ENCODE measurements at regions not wholly inside any gene's neighbourhood (a gene's known extent, or its start where the extent isn't known, plus 50 kb on each side); places are given as distances from the start of the nearest gene placed in this dataset.

DNA sequence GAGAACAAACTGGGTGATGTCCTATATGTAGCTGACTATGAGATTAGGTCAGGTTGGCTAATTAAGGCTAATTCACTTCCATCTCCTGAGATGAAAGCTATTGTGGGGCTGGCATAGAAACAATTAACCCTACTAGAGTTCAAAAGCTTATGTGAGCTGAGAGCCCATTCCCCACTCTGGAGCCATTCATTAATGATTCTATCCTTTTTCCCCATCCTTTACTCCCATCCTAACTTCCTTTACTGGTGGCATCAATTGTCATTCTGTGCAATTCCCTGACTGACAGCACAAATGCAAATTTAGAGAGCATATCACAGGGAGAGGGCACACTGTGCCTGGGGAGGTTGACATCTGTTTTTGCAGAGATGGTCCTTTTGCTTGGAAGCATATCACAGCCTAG lies 103.9 kb downstream of the URB2 start:
- TF ChIP-seq USF2 (IDR thresholded peaks at IDR 0.05) (no peak), POLR2A (IDR thresholded peaks at IDR 0.05; ENCODE audit: low read length) (no peak), BCL3 (IDR thresholded peaks at IDR 0.05) (no peak), CBX2 (IDR thresholded peaks at IDR 0.05; ENCODE audit: borderline replicate concordance, low read depth) (no peak), MAX (IDR thresholded peaks at IDR 0.05) (no peak), BHLHE40 (IDR thresholded peaks at IDR 0.05; ENCODE audit: low read depth, low read length) (no peak), PHF8 (IDR thresholded peaks at IDR 0.05; ENCODE audit: borderline replicate concordance, low read depth) (no peak), JUNB (IDR thresholded peaks at IDR 0.05) (no peak), RAD21 (conservative IDR thresholded peaks at IDR 0.05 in 1 of 2, IDR thresholded peaks at IDR 0.05 in 1 of 2) (no peak), KDM5A (IDR thresholded peaks at IDR 0.05) (no peak), HDAC2 (IDR thresholded peaks at IDR 0.05) (no peak), NR3C1 (IDR thresholded peaks at IDR 0.05) (no peak)
- TF ChIP-seq, protein P1, sequence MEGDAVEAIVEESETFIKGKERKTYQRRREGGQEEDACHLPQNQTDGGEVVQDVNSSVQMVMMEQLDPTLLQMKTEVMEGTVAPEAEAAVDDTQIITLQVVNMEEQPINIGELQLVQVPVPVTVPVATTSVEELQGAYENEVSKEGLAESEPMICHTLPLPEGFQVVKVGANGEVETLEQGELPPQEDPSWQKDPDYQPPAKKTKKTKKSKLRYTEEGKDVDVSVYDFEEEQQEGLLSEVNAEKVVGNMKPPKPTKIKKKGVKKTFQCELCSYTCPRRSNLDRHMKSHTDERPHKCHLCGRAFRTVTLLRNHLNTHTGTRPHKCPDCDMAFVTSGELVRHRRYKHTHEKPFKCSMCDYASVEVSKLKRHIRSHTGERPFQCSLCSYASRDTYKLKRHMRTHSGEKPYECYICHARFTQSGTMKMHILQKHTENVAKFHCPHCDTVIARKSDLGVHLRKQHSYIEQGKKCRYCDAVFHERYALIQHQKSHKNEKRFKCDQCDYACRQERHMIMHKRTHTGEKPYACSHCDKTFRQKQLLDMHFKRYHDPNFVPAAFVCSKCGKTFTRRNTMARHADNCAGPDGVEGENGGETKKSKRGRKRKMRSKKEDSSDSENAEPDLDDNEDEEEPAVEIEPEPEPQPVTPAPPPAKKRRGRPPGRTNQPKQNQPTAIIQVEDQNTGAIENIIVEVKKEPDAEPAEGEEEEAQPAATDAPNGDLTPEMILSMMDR (IDR thresholded peaks at IDR 0.05) = no peak
- TF ChIP-seq, protein P2, sequence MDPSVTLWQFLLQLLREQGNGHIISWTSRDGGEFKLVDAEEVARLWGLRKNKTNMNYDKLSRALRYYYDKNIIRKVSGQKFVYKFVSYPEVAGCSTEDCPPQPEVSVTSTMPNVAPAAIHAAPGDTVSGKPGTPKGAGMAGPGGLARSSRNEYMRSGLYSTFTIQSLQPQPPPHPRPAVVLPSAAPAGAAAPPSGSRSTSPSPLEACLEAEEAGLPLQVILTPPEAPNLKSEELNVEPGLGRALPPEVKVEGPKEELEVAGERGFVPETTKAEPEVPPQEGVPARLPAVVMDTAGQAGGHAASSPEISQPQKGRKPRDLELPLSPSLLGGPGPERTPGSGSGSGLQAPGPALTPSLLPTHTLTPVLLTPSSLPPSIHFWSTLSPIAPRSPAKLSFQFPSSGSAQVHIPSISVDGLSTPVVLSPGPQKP (IDR thresholded peaks at IDR 0.05; ENCODE audit: low read depth, low read length) = no peak
